ENCODE measurements at regions not wholly inside any gene's neighbourhood (a gene's known extent, or its start where the extent isn't known, plus 50 kb on each side); places are given as distances from the start of the nearest gene placed in this dataset.
"Not testable (repeated sequence)": the region's sequence is repeated elsewhere in the genome, so short reads cannot be mapped to it uniquely, and the experiment has no call there.

DNA sequence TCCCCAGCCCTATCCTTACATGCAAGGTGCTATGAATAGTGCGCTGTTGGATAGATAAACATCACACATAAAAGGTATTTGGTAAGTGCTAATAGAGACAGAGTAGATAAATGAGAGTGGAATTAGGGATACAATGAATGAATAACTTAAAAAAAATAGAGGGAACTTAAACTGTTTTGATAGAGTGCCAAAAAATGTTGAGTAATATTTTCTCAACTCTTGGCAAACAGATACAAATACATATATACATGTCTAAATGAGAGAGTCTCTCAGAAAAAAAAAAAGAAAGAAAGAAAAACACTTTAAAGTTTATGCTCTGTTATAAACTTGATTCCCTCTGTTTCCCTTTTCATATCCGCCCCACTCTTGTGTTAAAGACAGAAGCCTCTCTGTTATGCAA lies 667.4 kb downstream of the ROBO2 start:
- no peak overlapping the region for H3K4me3 ChIP-seq (replicated peaks; ENCODE audit: low read depth, low read length)
- DNase-seq (ENCODE audit: extremely low read depth, low read depth): no peak
- TF ChIP-seq, protein P1, sequence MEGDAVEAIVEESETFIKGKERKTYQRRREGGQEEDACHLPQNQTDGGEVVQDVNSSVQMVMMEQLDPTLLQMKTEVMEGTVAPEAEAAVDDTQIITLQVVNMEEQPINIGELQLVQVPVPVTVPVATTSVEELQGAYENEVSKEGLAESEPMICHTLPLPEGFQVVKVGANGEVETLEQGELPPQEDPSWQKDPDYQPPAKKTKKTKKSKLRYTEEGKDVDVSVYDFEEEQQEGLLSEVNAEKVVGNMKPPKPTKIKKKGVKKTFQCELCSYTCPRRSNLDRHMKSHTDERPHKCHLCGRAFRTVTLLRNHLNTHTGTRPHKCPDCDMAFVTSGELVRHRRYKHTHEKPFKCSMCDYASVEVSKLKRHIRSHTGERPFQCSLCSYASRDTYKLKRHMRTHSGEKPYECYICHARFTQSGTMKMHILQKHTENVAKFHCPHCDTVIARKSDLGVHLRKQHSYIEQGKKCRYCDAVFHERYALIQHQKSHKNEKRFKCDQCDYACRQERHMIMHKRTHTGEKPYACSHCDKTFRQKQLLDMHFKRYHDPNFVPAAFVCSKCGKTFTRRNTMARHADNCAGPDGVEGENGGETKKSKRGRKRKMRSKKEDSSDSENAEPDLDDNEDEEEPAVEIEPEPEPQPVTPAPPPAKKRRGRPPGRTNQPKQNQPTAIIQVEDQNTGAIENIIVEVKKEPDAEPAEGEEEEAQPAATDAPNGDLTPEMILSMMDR (IDR thresholded peaks at IDR 0.05; ENCODE audit: low read depth, low read length, missing control alignments): no peak

DNA sequence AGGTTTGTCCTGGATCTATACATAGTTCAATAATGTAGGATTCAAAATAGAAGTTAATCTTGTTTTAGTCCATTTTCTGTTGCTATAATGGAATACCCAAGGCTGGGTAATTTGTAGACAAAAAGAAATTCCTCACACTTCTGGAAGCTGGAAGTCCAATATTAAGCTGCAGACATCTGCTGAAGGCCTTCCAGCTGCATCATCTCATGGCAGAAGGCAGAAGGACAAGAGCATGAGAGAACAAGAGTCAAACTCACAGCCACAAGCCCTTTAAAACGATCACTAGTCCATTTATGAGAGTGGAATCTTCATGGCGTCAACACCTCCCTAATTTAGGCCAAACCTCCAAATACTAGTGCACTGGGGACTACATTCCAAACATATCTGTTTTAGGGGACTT lies 669.3 kb downstream of the ROBO2 start:
- no peak overlapping the region for H3K4me3 ChIP-seq (replicated peaks; ENCODE audit: low read depth, low read length)
- DNase-seq (ENCODE audit: extremely low read depth, low read depth): no peak
- TF ChIP-seq, protein P1 (IDR thresholded peaks at IDR 0.05; ENCODE audit: low read depth, low read length, missing control alignments): no peak

DNA sequence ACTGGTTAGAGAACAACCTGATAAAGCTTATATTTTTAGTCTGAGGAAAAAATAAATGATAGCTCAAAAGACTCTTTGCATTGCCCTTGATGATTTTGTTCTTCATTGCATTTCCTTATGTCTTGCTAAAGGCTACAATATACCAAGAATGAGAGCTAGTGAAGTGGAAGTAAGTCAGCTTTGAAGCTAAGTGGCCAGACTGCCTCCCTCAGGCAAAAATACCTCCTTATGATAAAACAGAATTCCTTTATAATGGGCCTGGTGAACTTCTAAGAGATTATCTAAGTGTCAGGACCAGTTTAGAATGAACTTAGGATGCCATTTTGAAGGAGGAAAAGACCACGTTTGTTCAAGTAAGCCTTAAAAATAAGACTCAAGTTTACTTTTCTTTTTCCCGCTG lies 678.4 kb downstream of the ROBO2 start:
- DNase-seq (ENCODE audit: extremely low read depth, low read depth): no peak
- TF ChIP-seq, protein P1 (IDR thresholded peaks at IDR 0.05; ENCODE audit: low read depth, low read length, missing control alignments): no peak
- no peak overlapping the region for H3K4me3 ChIP-seq (replicated peaks; ENCODE audit: low read depth, low read length)

DNA sequence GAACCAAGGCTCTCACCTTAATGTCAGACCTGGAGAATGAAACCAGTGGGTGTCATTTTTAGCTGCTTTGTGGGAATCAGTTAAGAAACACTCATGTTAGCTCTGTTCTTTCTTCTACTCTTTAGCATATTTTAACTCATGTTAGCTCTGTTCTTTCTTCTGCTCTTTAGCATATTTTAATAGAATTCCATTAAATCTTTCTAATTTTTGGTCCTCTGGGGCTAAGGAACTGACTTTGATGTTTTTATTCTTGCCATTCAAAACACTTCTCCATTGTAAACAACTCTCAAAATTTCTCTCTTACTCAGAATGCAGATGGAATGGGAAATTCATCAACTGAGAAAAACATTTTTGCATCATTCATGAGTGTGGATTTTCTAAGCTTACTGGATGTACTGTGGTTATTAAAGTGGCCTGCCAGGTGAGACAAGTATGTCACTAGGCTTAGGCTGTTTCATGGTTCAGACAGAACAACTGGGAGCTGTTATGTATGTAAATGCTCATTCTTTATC lies 680.6 kb downstream of the ROBO2 start:
- no peak overlapping the region for H3K4me3 ChIP-seq (replicated peaks; ENCODE audit: low read depth, low read length)
- TF ChIP-seq, protein P1 (IDR thresholded peaks at IDR 0.05; ENCODE audit: low read depth, low read length, missing control alignments): no peak
- DNase-seq (ENCODE audit: extremely low read depth, low read depth): no peak

DNA sequence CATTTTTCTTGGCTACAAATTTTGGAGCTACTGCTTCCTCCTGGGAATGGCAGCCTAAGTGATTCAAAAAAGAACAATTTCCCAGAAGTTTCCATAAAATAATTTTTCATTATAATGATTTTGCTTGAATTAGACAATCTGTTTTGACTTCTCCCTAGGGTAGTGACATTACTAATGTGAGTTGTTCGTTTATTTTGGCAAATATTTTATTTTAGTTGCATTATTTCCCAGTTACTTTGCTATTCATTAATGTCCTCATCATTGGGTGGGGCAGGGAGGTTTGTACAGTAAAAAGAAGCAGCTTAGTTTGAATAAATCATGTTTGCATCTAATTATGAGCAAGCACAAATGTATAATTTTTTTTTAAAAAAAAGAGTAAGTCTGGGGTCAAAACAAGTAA lies 686.6 kb downstream of the ROBO2 start:
- no peak overlapping the region for H3K4me3 ChIP-seq (replicated peaks; ENCODE audit: low read depth, low read length)
- no peak for DNase-seq (ENCODE audit: extremely low read depth, low read depth)
- TF ChIP-seq, protein P1 (IDR thresholded peaks at IDR 0.05; ENCODE audit: low read depth, low read length, missing control alignments): no peak

DNA sequence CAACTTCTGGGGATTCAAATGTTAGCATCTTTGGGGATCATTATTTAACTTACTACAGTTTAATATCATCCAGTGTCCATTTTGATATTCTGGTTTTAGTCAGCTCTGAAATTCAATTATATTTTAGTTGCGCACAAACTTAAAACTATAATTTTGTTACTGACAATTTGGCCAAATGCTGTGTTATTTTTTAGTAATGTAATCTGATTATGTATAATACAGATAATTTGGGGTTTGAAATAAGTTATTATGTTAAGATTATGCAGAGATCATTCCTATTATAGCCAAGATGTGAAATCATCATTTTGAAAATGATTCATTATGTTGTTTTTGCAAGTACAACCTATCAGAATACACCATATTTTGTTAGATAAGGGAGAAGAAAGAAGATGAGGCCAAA lies 706.1 kb downstream of the ROBO2 start:
- no peak overlapping the region for H3K4me3 ChIP-seq (replicated peaks; ENCODE audit: low read depth, low read length)
- TF ChIP-seq, protein P1 (IDR thresholded peaks at IDR 0.05; ENCODE audit: low read depth, low read length, missing control alignments): no peak
- DNase-seq (ENCODE audit: extremely low read depth, low read depth): no peak

DNA sequence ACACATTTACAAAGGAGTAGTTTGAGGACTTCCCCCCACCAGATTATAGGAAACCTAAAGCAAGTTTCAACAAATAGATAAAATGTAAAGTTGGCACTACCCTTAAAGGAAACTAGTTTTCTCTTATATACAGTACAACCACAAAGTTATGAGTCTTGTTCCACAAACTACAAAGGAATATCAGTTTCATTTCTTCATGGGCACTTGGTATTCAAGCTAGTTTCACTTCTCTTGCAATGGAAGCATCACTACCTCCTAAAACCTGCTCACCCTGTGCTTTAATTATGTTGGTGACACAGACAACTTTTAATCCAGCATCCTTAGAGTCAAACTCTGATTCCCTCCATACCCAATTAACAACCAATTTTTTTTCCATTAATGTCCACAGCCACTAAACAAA lies 707.0 kb downstream of the ROBO2 start:
- H3K4me3 ChIP-seq (replicated peaks; ENCODE audit: low read depth, low read length): no peak overlapping the region
- DNase-seq (ENCODE audit: extremely low read depth, low read depth): no peak
- TF ChIP-seq, protein P1 (IDR thresholded peaks at IDR 0.05; ENCODE audit: low read depth, low read length, missing control alignments): no peak

DNA sequence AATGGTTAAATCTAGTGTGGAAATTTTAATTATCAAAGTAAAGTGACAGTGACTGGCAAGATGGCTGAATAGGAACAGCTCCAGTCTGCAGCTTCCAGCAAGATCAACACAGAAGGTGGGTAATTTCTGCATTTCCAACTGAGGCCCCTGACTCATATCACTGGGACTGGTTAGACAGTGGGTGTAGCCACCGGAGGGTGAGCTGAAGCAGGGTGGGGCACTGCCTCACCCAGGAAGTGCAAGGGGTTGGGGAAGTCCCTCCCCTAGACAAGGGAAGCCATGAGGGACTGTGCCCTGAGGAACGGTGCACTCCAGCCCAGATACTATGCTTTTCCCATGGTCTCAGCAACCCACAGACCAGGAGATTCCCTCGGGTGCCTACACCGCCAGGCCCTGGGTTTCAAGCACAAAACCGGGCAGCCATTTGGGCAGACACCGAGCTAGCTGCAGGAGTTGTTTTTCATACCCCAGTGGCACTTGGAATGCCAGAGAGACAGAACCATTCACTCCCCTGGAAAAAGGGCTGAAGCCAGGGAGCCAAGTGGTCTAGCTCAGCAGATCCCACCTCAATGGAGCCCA lies 716.6 kb downstream of the ROBO2 start:
- not testable (repeated sequence) for H3K4me3 ChIP-seq (replicated peaks; ENCODE audit: low read depth, low read length); DNase-seq (ENCODE audit: extremely low read depth, low read depth)
